SH-SY5Y (cell line): ENCODE measurements at regions not wholly inside any gene's neighbourhood (a gene's known extent, or its start where the extent isn't known, plus 50 kb on each side); places are given as distances from the start of the nearest gene placed in this dataset.

Source experiments
- GATA2 ChIP-seq: IDR thresholded peaks from 2 replicates; pipeline ENCODE4 v1.6.1; 2011; ENCODE audit warnings: mild to moderate bottlenecking, low read depth, low read length
- GATA3 ChIP-seq: IDR thresholded peaks from 2 replicates; pipeline ENCODE4 v1.6.1; 2011; ENCODE audit warnings: low read depth, mild to moderate bottlenecking, low read length, moderate library complexity

DNA sequence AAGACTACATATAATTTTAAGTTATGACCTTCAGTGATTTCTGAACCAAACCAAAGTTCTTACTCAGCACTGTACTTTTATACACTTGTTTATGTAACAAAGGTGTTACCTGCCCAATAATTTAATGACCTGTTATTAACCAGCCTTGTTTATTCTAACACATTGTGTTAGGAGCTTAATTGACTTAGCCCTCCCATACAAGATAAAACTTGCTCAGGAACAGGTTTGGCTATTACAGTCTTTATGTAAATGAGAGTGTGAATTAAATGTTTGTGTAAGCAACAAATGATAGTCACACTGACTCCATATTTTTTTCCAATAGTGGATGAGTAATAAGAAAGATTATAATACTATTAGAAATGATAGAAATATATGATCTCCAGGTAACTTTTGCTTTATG lies 51.8 kb upstream of the MYCBP2 start:
- TF ChIP-seq GATA2 (no peak), GATA3 (no peak)
